OCI-LY1 (cell line): ENCODE measurements at regions not wholly inside any gene's neighbourhood (a gene's known extent, or its start where the extent isn't known, plus 50 kb on each side); places are given as distances from the start of the nearest gene placed in this dataset.

Experiments used
- H2AFZ ChIP-seq: fragments of 200-600 bp; sonication (generic), shearing (Covaris generic); 2 replicates; pipeline ENCODE4 v1.6.0; 2014; ENCODE audit warnings: antibody characterized with exemption, mild to moderate bottlenecking, low read length
- H3F3A ChIP-seq: fragments of 200-600 bp; sonication (generic), shearing (Covaris generic); 2 replicates; pipeline ENCODE4 v1.6.0; 2014; ENCODE audit warnings: mild to moderate bottlenecking, antibody characterized with exemption, low read length, moderate library complexity; ENCODE audit not compliant: insufficient read depth
- H3K27ac ChIP-seq: fragments of 200-600 bp; sonication (generic); 2 replicates; pipeline ENCODE4 v1.5.1; 2014; ENCODE audit warnings: low read length, mixed run types, mild to moderate bottlenecking, low read depth; ENCODE audit not compliant: poor library complexity, severe bottlenecking
- H3K27me3 ChIP-seq: fragments of 200-600 bp; sonication (generic); 2 replicates; pipeline ENCODE4 v1.6.0; 2014; ENCODE audit warnings: antibody characterized with exemption, mild to moderate bottlenecking, low read length, moderate library complexity; ENCODE audit not compliant: insufficient read depth
- H3K36me3 ChIP-seq: fragments of 200-600 bp; sonication (generic); 2 replicates; pipeline ENCODE4 v1.6.1; 2014; ENCODE audit warnings: mild to moderate bottlenecking, antibody characterized with exemption, low read length, moderate library complexity, mixed read lengths; ENCODE audit not compliant: insufficient read depth
- H3K4me1 ChIP-seq: fragments of 200-600 bp; sonication (generic); 2 replicates; pipeline ENCODE4 v1.5.1; 2014; ENCODE audit warnings: mild to moderate bottlenecking, low read length, moderate library complexity; ENCODE audit not compliant: insufficient read depth, severe bottlenecking
- H3K4me2 ChIP-seq: fragments of 200-600 bp; sonication (generic), shearing (Covaris generic); 2 replicates; pipeline ENCODE4 v1.6.1; 2014; ENCODE audit warnings: low read length
- H3K4me3 ChIP-seq: fragments of 200-600 bp; sonication (generic); 2 replicates; pipeline ENCODE4 v1.5.1; 2014; ENCODE audit warnings: low read length, low read depth, mild to moderate bottlenecking, mixed read lengths; ENCODE audit not compliant: poor library complexity, severe bottlenecking
- H3K79me2 ChIP-seq: fragments of 200-600 bp; shearing (Covaris generic); 2 replicates; pipeline ENCODE4 v1.6.1; 2016; ENCODE audit warnings: mixed run types, low read length, mixed read lengths; ENCODE audit not compliant: insufficient read depth
- H3K9ac ChIP-seq: fragments of 200-600 bp; sonication (generic), shearing (Covaris generic); 2 replicates; pipeline ENCODE4 v1.6.1; 2014; ENCODE audit warnings: mild to moderate bottlenecking, low read length, mixed read lengths
- H3K9me2 ChIP-seq: fragments of 200-600 bp; sonication (generic), shearing (Covaris generic); 2 replicates; pipeline ENCODE4 v1.6.1; 2014; ENCODE audit warnings: low read depth, mild to moderate bottlenecking, low read length, mixed read lengths
- H3K9me3 ChIP-seq: fragments of 200-600 bp; shearing (Covaris generic); 2 replicates; pipeline ENCODE4 v1.6.1; 2014; ENCODE audit warnings: low read length, mixed read lengths
- H4K20me1 ChIP-seq: fragments of 200-600 bp; sonication (generic), shearing (Covaris generic); 2 replicates; pipeline ENCODE4 v1.6.0; 2016; ENCODE audit warnings: mild to moderate bottlenecking, low read length; ENCODE audit not compliant: insufficient read depth
- EZH2 ChIP-seq: fragments of 200-600 bp; sonication (generic), shearing (Covaris generic); IDR thresholded peaks from 2 replicates; pipeline ENCODE4 v1.8.0; 2017; ENCODE audit warnings: borderline replicate concordance, mixed run types, mild to moderate bottlenecking, antibody characterized with exemption, low read length, moderate library complexity, mixed read lengths
- TF ChIP-seq, protein P1 (sequence below): fragments of 200-600 bp; sonication (generic), shearing (Covaris generic); IDR thresholded peaks from 2 replicates; pipeline ENCODE4 v1.5.1; 2017; ENCODE audit warnings: mild to moderate bottlenecking, antibody characterized with exemption, low read length, moderate library complexity, mixed read lengths

DNA sequence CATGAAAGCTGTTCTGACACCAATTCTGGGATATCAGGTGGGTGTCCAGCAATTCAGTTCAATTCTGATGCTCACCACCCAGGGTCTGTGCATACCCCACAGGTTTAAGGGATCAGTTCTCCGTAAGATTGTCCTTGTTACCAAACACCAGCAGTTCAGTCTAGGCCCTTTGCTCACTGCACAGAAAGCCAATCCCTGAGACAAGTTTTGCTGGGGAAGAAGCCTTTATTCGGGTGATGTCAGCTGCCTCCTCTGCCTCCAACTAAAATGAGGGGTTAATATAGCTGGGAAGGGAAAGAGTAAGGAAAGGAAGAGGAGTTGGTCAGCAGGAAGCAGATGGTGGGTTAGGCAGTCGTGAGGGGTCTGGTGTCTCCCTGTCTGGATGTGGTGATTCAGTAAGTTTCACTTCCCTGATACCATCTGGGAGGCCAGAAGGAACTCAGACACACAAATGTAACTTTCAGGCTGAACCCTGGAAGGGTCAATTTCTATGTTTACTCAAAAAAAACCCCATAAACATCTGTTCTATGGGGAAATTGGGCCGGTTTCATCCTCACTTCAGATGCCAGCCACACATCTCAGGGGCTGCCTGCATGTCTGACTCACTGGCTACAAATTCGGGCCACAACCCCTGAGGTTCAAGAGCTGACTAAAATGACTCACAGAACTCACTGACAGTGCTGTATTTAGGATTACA, 83.3 kb upstream of the PGBD5 start:
- H3K4me2 ChIP-seq, result no peak overlapping the region
- H3F3A ChIP-seq, result no peaks in the 10 kb centered on the region
- no peaks in the 10 kb centered on the region for H4K20me1 ChIP-seq
- H3K9ac ChIP-seq, result no peak overlapping the region
- no peaks in the 10 kb centered on the region for H3K79me2 ChIP-seq
- H3K9me3 ChIP-seq, result no peaks in the 10 kb centered on the region
- no peak overlapping the region for H2AFZ ChIP-seq
- H3K4me3 ChIP-seq, result no peak overlapping the region
- H3K4me1 ChIP-seq, result no peaks in the 10 kb centered on the region
- no peaks in the 10 kb centered on the region for H3K36me3 ChIP-seq
- H3K9me2 ChIP-seq, result no peaks in the 10 kb centered on the region
- no peaks in the 10 kb centered on the region for H3K27me3 ChIP-seq
- H3K27ac ChIP-seq, result no peak overlapping the region
- no peak for TF ChIP-seq EZH2
- TF ChIP-seq, protein P1, sequence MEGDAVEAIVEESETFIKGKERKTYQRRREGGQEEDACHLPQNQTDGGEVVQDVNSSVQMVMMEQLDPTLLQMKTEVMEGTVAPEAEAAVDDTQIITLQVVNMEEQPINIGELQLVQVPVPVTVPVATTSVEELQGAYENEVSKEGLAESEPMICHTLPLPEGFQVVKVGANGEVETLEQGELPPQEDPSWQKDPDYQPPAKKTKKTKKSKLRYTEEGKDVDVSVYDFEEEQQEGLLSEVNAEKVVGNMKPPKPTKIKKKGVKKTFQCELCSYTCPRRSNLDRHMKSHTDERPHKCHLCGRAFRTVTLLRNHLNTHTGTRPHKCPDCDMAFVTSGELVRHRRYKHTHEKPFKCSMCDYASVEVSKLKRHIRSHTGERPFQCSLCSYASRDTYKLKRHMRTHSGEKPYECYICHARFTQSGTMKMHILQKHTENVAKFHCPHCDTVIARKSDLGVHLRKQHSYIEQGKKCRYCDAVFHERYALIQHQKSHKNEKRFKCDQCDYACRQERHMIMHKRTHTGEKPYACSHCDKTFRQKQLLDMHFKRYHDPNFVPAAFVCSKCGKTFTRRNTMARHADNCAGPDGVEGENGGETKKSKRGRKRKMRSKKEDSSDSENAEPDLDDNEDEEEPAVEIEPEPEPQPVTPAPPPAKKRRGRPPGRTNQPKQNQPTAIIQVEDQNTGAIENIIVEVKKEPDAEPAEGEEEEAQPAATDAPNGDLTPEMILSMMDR, result no peak

DNA sequence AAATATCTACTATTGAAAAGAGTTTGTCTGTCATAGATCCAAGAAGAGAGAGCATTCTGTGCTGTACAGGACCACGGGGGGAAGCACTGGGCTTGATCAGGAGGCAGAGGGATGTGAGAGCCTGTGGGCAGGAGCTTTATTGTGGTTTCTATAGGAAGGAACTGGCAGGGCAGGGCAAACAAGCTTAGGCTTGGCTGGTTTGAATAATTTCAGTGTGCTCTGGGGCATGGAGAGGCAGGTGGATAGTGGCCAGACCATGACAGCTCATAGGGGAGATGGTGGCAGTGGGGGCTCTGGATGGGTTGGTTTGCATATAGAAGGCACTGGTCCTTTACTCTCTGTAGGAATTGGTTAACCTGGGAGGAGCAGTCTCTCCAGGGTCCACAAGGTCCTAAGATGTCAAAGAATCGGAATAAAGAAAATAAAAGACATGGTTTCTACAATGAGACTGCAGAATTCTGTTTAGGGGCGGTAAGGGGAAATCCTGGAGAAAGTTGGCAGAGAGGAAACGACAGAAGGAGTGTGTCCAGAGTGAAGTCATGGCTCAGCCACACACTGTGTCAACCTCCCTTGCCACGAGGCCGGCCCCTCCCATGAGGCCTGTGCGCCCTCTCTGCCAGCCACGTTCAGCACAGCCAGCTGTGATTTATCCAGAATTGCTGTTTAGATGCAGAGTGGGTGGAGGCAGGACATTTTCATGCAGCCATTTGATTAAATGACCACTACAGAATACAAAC, 81.7 kb upstream of the PGBD5 start:
- Histone ChIP-seq H4K20me1 (no peaks in the 10 kb centered on the region), H3K79me2 (no peaks in the 10 kb centered on the region), H3K4me1 (no peaks in the 10 kb centered on the region), H3K9me2 (no peaks in the 10 kb centered on the region), H3K9ac (no peak overlapping the region), H3K4me3 (no peak overlapping the region), H3K27ac (no peak overlapping the region), H3K27me3 (no peaks in the 10 kb centered on the region), H2AFZ (no peak overlapping the region), H3F3A (no peaks in the 10 kb centered on the region), H3K36me3 (no peaks in the 10 kb centered on the region), H3K9me3 (no peaks in the 10 kb centered on the region), H3K4me2 (no peak overlapping the region)
- TF ChIP-seq EZH2, result no peak
- TF ChIP-seq, protein P1, result no peak

DNA sequence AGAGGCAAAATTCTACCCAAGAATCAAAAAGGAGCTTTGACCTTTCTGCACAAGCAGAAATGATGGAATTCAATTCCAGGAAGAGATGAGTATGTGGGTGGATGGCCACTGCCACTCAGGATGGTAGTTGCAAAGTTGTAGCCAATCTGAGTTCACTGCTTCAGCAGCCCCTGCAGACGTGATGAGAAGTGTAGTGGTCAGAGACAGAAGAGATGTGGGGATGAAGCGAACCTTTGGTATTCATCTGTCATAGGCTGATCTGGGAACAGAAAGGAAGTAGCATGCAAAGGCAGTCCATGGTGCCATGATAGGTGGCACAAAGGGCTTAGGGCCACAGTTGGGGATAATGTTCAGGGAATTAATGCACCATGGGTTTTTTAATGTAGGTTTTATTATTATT, 81.1 kb upstream of the PGBD5 start:
- Histone ChIP-seq H3K36me3 (no peaks in the 10 kb centered on the region), H3K27me3 (no peaks in the 10 kb centered on the region), H3F3A (no peaks in the 10 kb centered on the region), H3K9me2 (no peaks in the 10 kb centered on the region), H3K27ac (no peak overlapping the region), H3K79me2 (no peaks in the 10 kb centered on the region), H3K4me2 (no peak overlapping the region), H2AFZ (no peak overlapping the region), H3K4me1 (no peaks in the 10 kb centered on the region), H4K20me1 (no peaks in the 10 kb centered on the region), H3K4me3 (no peak overlapping the region), H3K9ac (no peak overlapping the region), H3K9me3 (no peaks in the 10 kb centered on the region)
- TF ChIP-seq EZH2, result no peak
- TF ChIP-seq, protein P1, result no peak
